Superior temporal gyrus (tissue), 1 donor: ENCODE measurements at regions not wholly inside any gene's neighbourhood (a gene's known extent, or its start where the extent isn't known, plus 50 kb on each side); places are given as distances from the start of the nearest gene placed in this dataset.
A peak's percentile ranks its signal among the peaks of the same experiment; 100 is the strongest.
"Not testable (repeated sequence)": the region's sequence is repeated elsewhere in the genome, so short reads cannot be mapped to it uniquely, and the experiment has no call there.

Source experiments
- DNase-seq: peaks from one replicate; pipeline ENCODE4 v3.0.0-alpha.2; 2016; ENCODE audit errors: extremely low spot score

- DNase-seq = peak; percentile 53
Measured at GRCh38 chr2:47653902-47654789, 83.4 kb upstream of the KCNK12 start.

DNA sequence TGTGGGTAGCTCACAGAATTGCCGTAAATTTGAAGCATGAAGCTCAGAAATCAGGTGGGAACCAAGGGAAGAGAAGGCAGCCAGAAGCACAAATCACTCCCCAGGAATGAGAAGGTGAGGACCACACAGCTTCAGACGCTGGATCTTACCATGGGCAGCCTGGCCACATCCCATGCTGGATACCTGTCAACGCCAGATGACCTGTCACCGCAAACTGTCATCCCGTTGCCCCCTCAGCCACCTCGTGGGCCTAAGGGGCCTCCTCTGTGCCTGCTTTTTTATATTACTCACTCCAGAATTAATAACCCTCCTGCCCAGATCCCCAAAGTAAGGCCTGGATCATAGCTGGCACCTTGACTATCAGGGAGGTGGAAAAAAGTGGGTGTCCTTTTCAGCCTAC is 82.3 kb upstream of the KCNK12 start:
- no peak for DNase-seq

- DNase-seq = no peak
Measured at GRCh38 chr2:47652061-47652690, 81.4 kb upstream of the KCNK12 start.

DNA sequence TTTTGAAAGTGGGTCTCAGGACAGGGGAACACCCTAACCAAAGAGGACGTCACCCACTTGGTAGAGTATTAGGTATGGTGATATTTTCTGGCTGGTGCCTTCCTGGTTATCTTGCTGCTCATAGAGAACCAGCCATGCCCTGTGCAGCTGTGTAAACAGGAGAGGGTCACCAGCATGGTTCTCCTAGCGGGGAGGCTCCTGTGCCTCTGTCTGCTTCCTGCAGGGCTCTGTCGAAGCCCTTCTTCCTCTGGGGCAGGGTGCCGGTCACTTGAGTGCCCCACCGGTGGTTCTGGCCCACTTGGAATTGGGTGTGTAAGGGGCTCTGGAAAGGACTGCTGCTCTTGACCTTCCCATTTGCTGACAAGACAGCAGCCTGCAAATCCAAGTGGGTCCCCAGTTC is 80.5 kb upstream of the KCNK12 start:
- no peak for DNase-seq

DNA sequence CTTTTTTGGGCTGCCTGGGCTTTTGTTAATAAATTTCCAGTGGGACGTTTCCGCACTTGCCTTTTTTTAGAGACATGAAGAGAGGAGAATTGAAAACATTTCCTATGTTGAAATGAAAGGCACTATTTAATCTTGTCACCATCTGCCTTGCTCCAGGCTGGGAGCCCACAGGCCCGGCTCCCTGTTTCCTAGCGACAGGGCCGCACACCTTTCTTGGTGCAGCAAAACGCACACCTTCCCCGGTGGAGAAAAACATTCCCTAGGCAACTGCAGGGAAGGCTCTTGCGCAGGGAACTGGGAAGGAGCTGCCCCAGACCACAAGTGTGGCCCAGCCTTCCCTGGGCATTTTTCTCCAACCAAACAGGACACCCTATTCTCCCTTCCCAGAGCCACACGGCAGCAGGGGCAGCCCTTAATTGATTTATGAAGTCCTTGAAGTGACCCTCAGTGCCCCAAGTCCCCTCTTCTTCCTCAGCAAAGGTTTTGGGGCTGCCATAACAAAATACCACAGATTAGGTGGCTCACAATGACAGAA is 79.3 kb upstream of the KCNK12 start:
- no peak for DNase-seq

DNA sequence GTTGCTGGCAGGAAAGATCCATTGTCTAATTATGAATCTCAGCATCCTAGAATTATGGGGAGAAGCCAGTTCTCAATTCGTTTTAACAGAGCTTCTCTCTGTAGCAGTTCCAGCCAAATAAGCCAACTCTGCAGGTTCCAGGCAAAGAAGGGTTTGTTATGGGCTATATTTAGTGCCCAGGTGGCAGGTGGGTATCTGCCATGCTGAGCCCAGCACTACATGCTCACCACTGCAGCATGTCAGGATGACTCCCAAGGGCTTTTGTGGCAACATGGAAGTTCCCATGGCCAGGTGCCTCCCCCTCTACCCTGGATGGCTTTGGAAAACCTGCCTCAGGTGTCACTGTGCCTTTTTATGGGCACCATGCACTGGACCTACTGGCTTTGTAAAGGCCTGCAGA is 74.5 kb upstream of the KCNK12 start:
- no peak for DNase-seq

DNA sequence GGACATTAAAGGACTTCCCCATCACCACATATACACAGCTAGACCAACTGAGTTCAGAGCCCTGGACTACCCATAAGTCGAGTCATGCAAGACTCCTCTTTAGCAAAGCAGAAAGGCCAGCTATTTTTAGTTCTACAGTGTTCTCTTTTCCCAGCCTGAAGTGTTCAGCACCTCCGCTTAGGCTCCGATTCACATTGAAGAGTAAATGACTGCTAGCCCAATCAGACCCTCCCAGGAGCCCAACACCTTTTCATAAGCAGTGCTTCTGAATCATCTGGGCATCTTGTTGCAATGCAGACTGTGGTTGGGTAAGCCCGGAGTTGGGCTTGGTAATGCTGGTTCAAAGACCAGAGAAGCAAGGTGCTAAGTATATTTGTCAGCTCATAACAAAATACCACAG is 73.6 kb upstream of the KCNK12 start:
- no peak for DNase-seq

- no peak for DNase-seq
Measured at GRCh38 chr2:47641366-47641765, 70.6 kb upstream of the KCNK12 start.

DNA sequence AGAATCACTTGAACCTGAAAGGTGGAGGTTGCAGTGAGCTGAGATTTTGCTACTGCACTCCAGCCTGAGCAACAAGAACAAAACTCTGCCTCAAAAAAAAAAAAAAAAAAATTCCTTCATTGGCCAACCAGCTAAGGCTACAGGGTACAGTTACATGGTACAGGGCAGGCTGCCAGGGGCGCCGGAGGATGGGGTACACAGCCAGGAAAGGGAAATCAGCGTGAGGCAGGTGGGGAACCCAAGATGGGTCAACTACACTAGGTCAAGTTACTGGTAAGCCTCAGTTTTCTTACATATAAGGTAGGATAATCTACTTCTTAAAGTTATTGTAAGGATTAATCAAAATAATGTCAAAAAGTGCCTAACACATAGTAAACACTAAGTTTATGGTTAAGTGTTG is 69.6 kb upstream of the KCNK12 start:
- DNase-seq = no peak

- DNase-seq = no peak
Measured at GRCh38 chr2:47639467-47639866, 68.7 kb upstream of the KCNK12 start.

- DNase-seq = no peak
Measured at GRCh38 chr2:47638430-47638829, 67.6 kb upstream of the KCNK12 start.

- no peak for DNase-seq
Measured at GRCh38 chr2:47636596-47637264, 65.9 kb upstream of the KCNK12 start.

DNA sequence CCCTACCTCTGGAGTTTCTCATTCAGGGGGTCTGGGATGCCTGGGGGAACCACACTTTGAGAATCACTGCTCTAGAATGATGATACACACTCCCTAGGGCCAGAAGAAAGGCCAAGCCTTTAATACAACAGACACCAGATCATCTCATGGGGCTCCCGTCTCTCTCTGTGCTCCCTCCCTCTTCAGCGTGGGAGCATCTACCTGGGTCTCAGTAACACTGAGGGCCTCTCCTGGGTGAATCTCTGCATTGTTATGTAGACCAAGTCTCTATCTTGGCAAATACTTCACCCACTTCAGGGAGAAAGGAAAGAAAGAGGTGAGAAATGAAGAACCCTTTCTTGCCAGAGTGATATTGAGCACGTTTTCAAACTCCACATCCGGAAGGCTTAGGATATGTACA is 65.4 kb upstream of the KCNK12 start:
- no peak for DNase-seq

- no peak for DNase-seq
Measured at GRCh38 chr2:47632754-47633153, 62.0 kb upstream of the KCNK12 start.

GRCh38 chr2:47631792-47632398 is 61.1 kb upstream of the KCNK12 start:
- DNase-seq = no peak

DNA sequence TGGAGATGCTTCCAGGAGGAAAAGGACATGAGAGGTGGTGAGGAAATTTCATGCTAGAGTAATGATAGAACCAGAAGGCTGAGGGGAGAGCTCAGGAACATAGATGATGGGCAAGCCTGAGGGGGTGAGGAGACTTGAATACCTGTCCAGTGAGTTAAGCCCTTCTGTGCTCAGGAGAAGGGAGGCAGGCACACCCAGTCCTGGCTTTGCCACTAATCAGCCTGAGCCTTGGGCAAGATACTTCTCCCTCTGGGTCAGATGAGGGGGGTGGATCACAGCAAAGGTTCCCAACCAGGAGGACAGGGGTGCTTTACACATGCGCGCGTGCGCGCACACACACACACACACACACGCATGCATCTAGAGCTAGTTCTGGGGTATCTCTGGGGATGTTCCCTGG is 60.5 kb upstream of the KCNK12 start:
- no peak for DNase-seq

GRCh38 chr2:47629501-47630460 is 59.0 kb upstream of the KCNK12 start:
- DNase-seq = no peak

- DNase-seq = no peak
Measured at GRCh38 chr2:47628904-47629303, 58.1 kb upstream of the KCNK12 start.

GRCh38 chr2:47626664-47627063 is 55.9 kb upstream of the KCNK12 start:
- no peak for DNase-seq

DNA sequence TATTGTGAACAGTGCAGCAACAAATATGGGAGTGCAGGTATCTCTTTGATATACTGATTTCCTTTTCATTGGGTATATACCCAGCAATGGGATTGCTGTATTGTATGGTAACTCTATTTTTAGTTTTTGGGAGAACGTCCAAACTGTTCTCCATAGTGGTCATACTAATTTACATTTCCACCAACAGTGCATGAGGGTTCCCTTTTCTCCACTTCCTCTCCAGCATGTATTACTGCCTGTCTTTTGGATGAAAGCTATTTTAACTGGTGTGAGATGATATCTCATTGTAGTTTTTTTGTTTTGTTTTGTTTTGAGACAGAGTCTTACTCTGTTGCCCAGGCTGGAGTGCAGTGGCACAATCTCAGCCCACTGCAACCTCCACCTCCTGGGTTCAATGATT is 52.4 kb upstream of the KCNK12 start:
- not testable (repeated sequence) for DNase-seq
